A204.1 (cell line): ENCODE measurements at regions not wholly inside any gene's neighbourhood (a gene's known extent, or its start where the extent isn't known, plus 50 kb on each side); places are given as distances from the start of the nearest gene placed in this dataset.
A peak's percentile ranks its signal among the peaks of the same experiment; 100 is the strongest.

Experiments
- FAIRE-seq: peaks from 2 replicates; lab custom pipeline; 2012; peaks lifted over from hg19 to GRCh38; lab: Jason Lieb, UNC

DNA sequence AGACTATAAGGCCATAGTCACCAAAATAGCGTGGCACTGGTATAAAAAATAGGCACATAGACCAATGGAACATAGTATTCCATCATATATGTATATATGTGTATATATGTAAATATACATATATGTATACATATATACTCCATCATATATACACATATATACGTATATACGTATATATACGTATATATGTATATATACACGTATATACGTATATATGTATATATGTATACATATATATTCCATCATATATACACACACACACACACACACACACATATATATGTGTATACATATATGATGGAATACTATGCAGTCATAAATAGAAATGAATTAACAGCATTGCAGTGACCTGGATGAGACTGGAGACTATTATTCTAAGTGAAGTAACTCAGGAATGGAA lies 204.6 kb downstream of the LTN1 start:
- peak; percentile 74 for FAIRE-seq

DNA sequence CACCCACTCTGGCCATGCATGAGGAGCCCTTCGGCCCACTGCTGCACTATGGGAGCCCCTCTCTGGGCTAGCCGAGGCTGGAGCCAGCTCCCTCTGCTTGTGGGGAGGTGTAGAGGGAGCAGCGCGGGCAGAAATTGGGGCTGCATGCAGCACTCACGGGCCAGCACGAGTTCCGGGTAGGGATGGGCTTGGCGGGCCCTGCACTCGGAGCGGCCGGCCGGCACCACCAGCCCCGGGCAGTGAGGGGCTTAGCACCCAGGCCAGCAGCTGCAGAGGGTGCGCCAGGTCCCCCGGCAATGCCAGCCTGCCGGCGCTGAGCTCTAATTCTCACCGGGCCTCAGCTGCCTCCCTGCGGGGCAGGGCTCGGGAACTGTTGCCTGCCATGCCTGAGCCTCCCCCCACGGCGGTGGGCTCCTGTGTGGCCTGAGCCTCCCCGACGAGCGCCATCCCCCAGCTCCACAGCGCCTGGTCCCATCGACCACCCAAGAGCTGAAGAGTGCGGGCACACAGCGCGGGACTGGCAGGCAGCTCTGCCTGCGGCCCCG lies 209.0 kb downstream of the LTN1 start:
- FAIRE-seq: no peak

DNA sequence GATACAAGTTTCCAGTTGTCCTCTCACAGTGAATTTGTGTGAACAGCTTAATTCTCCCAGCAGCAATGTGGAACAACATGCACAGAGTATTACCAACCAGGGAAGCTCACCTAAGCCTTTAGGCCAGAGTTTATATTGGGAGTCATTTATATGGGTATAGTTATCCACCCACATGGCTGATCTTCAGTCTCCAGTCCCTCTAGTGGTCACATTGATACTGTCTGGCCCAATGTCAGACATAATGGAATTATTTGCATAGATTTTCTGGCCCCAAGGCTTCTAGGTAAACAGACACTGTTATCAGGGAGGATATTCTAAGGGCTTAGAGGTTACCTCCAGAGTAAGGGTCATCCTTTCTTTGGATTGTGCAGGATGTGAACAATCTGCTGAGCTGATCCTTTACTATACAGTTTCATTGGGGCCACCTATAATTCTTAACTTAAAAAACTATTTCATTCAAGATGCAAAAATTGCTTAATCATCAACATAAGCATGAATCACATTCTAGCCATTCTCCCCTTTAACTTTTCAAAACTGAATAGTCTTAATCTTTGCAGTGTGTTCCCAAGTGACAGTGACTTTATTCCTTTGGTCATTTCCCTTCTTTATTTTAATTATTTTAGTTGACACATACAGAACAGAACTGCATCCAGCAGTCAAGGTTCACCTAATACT lies 210.9 kb downstream of the LTN1 start:
- no peak for FAIRE-seq

DNA sequence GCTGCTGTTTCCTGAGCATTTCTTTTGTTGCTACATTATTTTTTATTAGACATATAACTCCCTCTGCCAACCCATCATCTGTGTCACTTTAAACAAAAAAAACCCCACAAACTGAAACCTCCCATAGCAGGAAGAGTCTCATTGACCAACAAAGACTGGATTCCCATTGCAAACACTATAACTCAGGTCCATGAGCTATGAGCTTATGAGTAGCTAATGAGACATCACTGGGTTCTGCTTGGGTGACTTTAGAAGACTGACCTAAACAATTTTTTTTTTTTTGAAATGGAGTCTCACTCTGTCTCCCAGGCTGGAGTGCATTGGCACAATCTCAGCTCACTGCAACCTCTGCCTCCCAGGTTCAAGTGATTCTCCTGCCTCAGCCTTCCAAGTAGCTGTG lies 212.8 kb downstream of the LTN1 start:
- FAIRE-seq: no peak

DNA sequence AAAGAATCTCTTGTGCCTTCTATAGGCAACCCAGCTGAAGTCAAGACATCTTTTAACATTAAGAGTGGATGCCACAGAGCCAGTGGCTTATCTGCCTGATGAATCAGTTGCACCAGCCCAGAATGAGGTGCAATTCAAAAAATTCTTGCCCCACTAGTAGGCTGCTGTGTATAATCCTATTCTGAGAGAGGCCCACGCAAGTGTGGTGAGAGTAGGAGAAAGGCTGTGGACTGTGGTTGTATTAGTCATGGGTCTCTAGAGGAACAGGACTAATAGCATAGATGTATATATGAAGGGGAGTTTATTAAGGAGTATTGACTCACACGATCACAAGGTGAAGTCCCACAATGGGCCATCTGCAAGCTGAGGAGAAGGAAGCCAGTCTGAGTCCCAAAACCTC lies 216.4 kb downstream of the LTN1 start:
- FAIRE-seq: no peak

DNA sequence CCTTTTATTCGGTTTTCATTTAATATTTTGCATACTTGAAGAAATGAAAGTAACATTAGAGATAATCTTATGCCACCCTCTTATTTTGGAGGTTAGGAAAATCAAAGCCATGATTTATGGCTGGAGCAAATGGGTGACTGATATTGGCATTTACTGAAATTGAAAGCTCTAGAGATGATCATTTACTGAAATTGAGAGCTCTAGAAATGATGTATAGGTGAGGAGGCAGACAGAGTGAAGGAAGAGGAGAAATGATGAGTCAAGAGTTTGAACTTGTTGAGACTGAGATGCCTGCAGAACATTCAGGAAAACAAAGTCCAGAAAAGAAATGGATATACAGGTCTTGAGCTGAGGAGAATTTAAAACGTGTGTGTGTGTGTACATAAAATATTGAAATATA lies 217.6 kb downstream of the LTN1 start:
- FAIRE-seq: no peak

DNA sequence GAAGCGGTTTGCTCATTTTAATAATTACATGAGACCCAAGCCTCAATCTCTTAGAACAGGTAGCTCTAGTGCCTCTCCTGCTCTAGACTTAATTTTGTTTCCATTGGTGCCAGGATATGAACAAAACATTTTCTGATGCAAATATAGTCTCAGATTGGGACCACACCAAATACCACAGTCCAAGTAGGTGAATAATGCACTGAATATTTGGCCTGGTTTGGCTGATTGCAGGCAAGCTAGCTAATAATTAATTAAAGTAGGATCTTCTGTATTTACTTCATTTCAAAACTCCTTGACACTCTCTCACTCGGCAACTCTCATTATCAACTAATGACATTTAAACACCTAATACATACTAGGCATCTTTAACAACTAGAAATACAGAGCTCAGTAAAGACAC lies 219.6 kb downstream of the LTN1 start:
- no peak for FAIRE-seq

DNA sequence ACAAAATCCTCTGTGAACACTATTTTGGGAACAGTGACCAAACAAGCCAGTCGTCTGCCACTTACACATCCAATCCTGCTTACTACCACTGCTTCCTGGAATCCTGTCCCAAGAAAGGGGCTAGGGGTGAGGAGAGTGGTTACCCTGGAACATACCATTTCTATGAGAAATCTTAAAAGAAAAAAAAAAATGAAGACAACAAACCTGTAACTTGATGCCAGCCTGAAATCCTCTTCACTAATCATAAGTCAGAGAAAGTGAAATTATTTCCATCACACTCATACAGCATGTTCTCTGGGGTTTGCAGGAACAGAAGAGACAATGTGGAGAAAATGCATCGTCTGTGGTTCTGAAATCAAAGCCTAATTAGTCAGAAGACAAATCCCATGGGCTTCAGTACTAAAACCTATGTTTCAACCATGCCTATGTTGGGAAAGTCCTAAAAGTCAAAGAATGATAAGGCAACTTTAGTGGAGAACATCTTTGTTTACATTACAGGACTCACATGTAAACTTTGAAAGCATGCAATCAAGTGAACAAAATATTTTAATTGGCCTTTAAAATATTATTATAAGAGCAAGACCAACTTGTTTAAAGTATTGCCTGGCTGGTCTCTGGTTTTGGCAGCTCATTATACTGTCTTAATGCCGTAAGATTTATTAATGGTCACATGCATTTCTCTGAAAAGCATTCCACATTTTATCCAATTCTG lies 220.7 kb downstream of the LTN1 start:
- no peak for FAIRE-seq

DNA sequence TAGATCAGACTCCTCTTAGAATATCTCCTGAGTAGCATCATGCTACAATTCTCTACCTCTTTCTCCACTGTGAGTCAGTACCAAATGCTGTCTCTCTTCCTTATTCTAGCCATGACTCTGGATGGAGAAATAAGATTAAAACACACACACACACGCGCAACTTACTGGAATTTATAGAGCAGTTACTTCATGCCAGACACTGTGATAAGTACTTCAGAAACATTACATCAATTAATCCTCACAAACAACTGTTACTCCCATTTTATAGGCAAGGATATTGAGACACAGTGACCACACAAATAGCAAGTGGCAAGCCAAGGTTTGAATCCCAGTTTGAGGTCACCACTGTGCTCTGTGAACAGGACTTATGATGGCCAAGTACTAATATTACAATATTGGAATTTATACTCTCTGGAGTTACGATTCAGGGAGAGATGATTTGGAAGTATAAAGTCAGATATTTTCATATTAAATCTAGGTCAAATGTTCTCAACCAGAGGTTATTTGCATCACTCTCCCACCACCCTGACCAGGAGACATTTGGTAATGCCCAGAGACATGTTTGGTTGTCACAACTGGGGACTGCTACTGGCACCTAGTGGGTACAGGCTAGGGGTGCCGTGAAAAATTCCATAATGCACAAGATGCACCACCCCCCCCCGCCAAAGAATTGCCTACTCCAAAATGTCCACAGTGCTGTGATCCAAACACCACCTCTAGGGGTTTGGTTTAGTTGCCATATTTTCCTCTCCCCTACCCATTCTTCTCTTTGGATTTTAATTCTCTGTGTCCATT lies 221.6 kb downstream of the LTN1 start:
- no peak for FAIRE-seq

DNA sequence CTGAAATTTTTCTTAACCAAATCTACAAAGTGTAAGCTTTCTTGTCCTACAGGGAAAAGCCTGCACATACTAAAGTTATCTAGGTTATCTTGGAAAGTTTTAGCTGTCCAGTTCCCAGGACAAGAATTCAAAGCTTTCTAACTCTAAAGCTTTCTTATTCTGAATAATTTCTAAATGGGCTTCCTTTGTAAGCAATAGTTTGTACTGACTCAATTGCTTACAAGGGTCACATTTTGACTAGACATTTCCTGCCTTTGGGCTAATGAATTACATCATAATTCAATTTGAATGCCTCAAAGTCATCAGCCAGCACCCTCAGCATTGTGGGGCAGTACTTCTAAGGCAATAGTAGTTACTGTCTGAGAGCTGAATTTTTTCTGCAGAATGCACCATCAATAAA lies 223.0 kb downstream of the LTN1 start:
- no peak for FAIRE-seq

DNA sequence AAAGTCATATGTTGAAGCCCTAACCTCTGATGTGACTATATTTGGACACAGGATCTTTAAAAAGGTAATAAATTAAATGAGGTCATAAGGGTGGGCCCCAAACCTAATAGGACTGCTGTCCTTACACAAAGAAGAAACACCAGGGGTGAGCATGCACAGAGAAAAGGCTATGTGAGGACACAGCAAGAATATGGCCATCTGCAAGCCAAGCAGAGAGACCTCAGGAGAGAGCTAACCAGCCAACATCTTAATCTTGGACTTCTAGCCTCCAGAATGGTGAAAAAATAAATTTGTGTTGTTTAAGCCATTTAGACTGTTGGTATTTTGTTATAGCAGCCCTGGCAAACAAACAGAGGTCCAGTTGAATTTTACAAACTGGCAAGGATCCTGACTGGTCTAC lies 223.9 kb downstream of the LTN1 start:
- no peak for FAIRE-seq

DNA sequence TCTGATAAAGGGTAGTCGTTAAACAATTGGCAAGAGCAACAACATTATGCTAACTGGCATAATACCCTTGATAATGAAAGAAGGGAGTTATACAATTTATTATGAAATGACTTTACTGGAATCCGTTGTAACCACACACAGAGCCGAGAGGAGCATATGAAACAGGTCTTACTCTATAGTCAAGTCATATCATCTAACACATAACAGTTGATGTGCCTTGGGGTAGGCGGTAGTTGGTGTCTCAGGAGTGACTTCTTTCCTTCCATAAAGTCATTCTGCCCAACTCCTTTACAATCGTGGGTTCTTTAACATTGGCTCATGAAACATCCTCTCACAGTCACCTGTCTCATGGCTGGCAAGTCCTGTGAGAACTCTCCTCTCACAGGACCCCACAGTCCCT lies 225.2 kb downstream of the LTN1 start:
- no peak for FAIRE-seq

DNA sequence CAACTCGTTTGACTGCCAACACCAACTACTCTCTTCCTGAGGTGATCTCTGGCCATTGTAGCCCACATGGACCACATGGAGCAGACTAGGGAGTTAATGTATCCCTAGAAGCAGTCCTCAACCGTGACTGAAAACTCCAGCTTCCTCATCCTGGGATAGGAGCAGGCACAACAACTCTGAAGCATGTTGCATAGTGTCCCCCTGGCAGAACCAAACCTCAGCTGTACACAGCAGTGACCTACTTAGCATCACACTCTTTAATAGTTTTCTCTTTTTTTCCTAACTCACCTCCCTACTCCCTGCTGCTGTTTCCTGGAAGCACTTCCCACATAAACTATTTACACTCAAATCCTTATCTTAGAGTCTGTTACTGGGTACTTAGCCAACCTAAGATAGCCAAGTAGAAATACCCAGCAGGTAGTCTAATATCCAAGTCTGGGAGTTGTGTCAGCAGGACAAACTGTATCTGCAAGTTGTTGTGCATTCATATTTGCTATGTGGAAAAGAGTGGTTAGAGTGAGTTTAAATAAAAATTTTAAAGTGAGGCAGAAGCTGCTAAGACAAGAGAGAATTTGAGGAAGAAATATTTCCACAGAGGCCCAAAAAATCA lies 228.8 kb downstream of the LTN1 start:
- FAIRE-seq: no peak

DNA sequence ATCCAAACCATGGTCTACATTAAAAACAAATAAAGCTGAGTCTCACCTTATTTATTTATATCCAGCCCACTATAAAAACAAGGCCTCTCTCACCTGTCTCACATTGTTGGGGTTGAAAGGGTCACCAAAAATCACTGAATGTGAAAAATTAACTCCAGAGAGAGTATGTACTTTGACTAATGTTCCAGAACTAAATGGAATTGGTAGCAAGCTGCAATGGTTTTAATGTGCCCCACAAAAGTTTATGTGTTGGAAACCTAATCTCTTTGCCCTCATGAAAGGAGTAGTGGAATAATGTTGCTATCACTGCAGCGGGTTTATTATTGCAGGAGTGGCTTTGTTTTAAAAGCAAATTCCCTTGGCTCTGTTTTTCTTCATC lies 230.3 kb downstream of the LTN1 start:
- FAIRE-seq: no peak

DNA sequence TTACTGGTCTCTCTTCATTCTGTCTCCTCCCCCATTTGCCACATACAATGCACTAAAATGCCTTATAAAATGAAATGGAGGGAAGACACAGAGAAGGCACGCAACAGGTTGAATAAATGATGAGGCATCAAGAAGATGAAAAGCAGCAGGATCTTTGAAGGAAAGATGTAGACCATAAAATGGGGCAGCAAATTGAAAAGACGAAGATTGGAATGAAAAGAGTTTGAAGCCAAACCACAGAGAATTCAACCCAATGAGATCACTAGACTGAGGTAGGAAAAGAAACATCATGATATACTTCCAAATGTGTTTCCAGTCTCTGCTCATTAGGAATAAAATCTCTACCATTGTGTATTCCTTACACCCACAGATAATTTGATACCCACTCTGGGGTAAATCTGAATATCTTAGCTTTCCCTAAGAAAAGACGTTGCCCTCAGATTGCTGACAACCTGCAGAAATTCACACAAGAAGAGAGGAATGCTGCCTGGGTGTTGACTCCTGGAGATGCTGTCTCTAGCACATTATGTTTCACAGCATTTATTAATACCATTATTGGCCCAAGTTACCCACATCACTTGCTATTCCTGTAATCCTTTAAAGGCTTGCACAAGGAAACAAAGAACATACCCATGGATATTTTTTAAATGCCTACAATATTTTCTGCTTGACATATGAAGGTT lies 230.9 kb downstream of the LTN1 start:
- FAIRE-seq: no peak

DNA sequence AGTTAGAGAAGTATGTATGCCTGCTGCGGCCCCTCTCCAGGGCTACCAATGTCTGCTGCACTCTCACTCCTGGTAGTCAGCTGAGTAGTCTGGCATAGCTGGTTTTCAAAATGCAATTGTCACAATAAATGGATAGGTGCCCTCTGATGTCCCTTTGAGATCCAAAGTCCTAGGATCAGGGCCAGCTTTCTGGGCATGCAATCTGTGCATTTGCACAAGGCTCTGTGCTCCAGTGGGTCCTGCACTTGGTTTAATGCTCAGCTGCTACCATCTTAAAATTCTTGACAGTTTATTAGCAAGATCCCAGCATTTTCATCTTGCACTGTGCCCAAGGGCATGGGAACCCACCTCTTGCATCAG lies 233.8 kb downstream of the LTN1 start:
- FAIRE-seq: no peak

DNA sequence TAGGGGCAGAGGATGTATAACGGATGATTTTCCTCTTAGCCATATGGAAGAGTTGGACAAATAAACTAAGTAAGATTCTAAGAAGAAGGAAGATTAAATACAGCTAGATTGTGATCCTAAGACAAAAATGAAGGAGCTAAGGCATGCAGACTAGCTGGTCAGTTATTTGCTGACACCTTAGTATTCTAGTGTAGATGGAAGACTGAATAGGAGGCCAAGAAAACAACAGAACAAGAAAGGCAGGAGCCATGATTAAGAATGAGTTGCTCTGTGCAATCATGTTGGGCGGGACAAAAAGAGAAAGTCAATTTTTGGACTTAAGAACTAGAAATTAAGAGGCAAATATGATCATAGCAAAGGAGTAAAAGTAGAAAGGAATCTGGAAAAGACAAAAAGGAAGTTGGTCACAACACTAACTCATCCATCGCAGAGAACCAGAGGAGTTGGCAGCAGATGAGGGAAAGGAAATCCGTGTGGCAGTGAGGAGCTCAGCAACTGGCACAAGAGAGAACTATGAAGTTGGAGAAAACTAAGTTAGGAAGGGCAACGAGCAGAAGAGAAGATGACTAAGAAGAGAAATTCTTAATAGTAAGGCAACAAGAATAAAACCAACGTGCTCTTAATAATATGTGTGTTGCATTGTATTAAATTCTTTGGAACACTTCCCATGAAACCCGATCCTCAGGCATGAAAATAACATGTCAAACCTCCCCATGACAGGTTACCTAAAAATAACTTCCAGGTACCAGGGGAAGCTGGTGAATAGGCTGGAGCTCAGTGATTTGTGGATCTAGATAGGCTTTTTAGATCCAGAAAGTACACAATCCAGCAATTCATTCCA lies 234.4 kb downstream of the LTN1 start:
- FAIRE-seq: no peak

DNA sequence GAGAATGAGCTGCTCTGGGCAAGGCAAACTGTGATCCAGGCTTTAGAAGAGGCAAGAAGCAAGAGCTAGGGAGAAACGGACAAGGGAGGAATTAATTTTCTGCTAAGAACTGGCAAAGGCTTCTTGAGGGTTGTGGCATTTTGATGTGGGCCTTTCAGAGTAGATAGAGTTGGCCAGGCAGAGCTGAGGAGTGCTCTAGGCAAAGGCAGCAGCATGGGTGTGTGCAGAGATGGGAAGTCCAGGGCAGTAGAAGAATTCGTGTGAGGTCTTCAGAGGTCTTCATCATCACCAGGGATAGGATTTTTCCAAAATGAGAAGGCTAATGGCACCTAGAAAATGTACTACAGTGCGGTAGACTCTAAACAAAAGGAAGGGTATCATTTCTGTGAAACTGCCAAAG lies 237.8 kb downstream of the LTN1 start:
- FAIRE-seq: no peak

DNA sequence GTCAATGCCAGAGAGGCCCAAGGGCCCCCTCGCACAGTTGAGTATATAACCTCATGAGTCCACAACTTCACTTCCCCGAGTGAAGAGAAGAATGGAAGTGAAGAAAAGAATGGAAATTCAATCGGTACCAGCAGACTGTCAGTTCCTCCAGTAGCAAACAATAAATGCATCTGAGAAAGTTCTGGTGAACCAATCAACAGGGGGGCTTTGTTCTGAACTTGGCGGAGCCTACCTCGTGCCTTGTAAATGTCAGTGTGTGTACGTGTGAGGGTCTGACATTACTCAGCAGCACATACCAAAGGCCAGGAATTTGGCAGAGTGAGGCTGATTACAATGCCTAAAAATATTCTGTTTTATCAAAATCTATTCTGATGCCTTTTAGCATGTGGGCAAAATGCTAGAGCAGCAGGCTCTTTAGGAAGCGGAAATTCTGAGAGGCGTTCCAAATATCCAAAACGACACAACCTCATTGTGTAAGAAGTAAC lies 238.5 kb downstream of the LTN1 start:
- no peak for FAIRE-seq

DNA sequence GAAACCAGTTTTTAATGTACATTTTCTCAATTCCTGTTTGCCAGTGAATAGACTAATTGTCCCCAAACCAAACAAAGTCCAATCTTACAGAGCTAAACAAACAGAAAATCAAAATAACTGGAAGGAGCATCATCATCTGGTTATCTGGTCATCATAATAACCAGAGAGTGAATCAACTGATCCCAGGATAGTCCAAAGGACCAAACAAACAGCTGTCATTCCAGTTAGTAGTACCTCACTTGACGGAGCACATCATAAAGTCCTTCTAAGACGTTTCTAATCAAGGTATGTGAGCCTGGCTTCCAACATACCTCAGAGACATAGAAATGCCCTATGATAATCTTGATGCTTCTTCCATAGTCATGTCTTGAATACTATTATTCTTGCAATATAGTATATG lies 240.5 kb downstream of the LTN1 start:
- FAIRE-seq: no peak

DNA sequence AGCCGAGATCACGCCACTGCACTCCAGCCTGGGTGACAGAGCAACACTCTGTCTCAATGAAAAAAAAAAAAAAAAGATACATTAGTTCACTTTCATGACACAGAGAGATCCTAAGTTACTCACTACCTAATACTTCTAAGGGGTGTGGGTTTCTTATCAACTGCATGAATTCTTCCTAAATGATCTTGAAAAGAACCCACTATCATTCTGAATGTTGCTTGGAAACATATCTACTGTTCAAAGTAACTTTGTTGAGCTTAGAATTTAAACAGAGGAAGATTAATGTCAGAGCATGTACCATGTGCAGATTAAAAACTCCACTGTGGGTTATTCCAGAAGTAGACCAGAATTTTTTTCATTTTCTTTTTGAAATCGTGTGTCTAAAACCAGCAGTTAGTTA lies 241.5 kb downstream of the LTN1 start:
- FAIRE-seq: no peak
